ENCODE measurements at regions not wholly inside any gene's neighbourhood (a gene's known extent, or its start where the extent isn't known, plus 50 kb on each side); places are given as distances from the start of the nearest gene placed in this dataset.

DNA sequence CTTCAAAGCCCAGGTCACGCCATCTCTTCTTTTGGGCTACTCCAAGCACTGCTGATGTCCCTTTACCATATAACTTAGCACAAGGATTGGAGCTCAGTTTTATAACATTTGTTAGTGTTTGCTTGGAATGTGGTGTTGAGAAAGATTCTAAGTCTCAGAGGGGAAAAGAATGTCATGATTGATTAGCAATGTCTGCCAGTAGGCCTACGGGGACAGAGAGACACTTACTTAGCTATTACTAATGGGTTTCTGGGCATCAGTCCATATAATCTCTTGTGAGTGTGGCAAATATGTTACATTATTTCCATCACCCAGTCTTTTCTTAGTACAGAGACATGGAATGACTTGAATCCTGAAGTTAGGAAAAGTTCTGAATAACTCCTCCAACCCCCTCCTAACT lies 75.4 kb upstream of the FSHB start:
- no peak for DNase-seq (ENCODE audit: low read depth)

DNA sequence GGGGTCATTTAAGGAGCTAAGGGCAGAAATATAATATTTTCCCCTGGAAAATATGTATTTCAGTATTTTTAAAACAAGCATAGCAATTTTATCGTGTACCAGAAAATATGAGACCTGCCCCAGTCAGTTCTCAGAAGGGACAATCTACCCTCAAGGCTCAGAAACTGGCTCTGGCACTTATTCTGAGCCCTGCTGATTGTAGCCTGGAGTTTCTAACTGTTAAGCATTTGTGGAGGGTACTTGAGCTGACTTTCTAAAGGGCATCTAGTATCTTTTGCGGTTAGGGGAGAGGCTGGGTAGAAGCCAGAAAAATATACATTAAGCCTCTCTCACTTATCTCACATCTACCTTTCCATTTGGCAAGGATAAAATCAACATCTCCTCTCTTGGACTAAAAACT lies 71.3 kb upstream of the FSHB start:
- DNase-seq (ENCODE audit: low read depth): no peak

DNA sequence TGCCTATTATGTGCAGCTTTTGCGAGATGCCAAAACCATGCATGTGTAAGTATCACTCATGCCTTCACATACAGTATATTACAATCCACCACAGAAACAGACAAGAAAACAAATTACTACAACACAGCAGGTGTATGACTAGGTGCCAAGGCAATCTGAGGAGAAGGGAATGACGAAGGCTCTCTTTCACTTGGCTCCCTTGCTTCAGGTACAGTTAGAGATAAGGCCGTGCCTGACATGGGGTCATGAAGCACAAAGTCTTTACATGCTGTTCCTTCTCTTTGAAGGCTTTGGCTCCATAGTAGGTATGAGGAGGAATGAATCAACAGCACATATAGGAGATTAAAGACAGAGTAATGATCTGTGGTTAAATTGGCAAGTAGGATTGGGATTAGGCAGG lies 65.2 kb upstream of the FSHB start:
- DNase-seq (ENCODE audit: low read depth): no peak

DNA sequence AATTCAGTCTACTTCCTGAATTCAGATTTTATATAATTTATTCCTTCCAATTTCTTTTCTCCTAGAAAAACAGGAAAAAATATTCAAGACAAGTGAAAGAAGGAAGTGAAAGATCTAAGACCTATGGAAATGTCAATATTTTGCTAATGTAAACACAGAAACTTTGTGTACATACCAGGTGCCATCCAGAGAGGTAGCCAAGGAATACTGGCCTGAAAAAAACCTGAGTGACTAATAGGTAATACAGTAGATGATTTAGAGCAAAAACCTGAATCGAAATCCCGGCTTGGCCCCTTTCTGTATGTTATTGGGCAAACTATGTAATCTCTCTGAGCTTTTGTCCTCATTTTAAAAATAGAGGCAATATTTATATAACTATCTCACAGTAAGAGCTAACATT lies 59.2 kb upstream of the FSHB start:
- DNase-seq (ENCODE audit: low read depth): no peak

DNA sequence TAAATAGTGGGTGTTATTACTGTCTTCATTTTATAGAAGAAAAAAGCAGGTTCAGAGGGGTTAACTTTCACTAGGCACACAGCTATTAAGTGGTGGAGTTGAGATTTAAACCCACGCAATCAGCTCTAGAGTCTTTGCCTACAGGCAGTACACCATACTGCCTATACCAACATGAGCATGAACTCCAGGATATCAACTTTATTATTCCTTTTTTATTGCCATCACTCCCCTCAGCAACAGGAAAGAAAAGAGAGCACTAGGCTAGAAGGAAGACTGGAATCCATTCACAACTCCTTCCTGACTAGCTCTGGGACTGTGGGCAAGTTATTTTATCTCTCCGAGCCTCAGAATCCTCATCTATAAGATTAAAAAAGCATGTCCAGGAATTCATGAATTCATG lies 58.7 kb upstream of the FSHB start:
- DNase-seq (ENCODE audit: low read depth): no peak

DNA sequence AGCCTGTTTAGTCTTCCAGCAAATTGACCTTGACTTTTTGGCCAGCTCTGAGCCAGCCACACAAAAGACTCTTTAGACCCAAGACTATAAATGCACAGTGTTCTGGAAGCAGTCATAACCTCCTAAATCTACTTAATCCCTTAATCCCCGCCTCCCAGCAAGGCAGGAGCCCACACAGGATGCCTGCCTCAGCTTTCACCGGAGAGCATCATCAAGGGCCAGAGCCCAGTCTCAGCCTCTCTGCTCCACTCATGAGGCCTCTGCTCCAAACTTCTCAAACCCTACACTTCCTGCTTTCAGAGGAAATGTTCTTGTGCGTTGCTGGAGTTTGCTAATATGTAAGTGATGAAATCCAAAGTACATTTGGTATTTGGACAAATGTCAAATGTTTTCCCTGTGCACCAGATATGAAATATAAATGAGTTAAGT lies 57.9 kb upstream of the FSHB start:
- no peak for DNase-seq (ENCODE audit: low read depth)

DNA sequence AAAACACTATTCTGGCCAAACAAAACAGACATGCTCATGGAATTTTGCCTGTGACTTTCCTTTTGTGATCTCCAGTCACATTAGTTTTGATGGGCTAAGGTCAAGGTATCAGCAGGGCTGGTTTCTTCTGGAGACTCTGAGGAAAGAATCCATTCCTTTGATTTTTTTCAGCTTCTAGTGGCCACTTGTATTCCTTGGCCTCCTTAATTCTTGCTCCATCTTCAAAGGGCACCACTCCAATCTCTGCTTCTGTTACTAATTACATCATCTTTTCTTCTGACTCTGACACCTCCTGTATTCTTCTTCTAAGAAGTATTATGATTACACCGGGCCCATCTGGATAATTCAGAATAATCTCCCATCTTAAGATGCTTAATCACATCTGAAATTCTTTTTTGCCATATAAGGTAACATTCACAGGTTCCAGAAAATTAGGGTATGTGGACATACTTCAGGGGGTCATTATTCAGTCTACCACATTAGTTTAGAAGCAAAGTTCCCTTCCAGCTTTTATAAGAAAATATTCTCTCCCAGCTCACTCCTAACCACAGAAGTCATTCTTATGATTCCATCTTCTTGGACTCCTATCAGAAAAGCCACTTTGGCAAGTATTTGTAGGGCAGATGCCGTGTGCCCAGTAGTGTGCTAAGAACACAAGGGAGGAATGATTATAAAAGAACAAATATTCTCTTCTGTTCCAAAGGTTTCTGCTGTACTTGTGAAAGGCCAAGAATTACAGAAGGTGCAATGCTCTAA lies 56.4 kb upstream of the FSHB start:
- DNase-seq (ENCODE audit: low read depth): no peak

All from Daoy (cell line).